H7 (cell line): ENCODE measurements at regions not wholly inside any gene's neighbourhood (a gene's known extent, or its start where the extent isn't known, plus 50 kb on each side); places are given as distances from the start of the nearest gene placed in this dataset.

Source experiments
- DNase-seq: peaks from one replicate; pipeline ENCODE4 v3.0.0; 2012
- H3K27me3 ChIP-seq: 2 replicates; pipeline ENCODE4 v1.6.0; 2011; ENCODE audit warnings: mild to moderate bottlenecking, low read length; ENCODE audit not compliant: control insufficient read depth, insufficient read depth
- H3K36me3 ChIP-seq: replicated peaks from 2 replicates; pipeline ENCODE4 v1.5.1; 2011; ENCODE audit warnings: low read length; ENCODE audit not compliant: control insufficient read depth, insufficient read depth
- H3K4me3 ChIP-seq: 2 replicates; pipeline ENCODE4 v1.5.1; 2011; ENCODE audit warnings: low read depth, mild to moderate bottlenecking, control low read depth, low read length, moderate library complexity; ENCODE audit not compliant: insufficient read depth

- no peaks in the 10 kb centered on the region for H3K27me3 ChIP-seq
- no peak overlapping the region for H3K4me3 ChIP-seq
- no peak for DNase-seq
- no peaks in the 10 kb centered on the region for H3K36me3 ChIP-seq
Observed at GRCh38 chr2:172287605-172288315, 139.6 kb upstream of the ITGA6 start.

- DNase-seq = no peak
- Histone ChIP-seq H3K4me3 (no peak overlapping the region), H3K36me3 (no peaks in the 10 kb centered on the region), H3K27me3 (no peaks in the 10 kb centered on the region)
Observed at GRCh38 chr2:172288603-172289002, 138.8 kb upstream of the ITGA6 start.

GRCh38 chr2:172293952-172294351, 133.4 kb upstream of the ITGA6 start:
- Histone ChIP-seq H3K27me3 (peaks cover 10% of the 10 kb centered on the region), H3K36me3 (no peaks in the 10 kb centered on the region)

GRCh38 chr2:172294983-172295382, 132.4 kb upstream of the ITGA6 start:
- no peak overlapping the region for H3K4me3 ChIP-seq
- peaks cover 10% of the 10 kb centered on the region for H3K27me3 ChIP-seq
- no peaks in the 10 kb centered on the region for H3K36me3 ChIP-seq
- DNase-seq = no peak

More at GRCh38 chr2:172293952-172294351, 133.4 kb upstream of the ITGA6 start:
- no peak for DNase-seq
- no peak overlapping the region for H3K4me3 ChIP-seq

GRCh38 chr2:172295677-172296076, 131.7 kb upstream of the ITGA6 start:
- Histone ChIP-seq H3K36me3 (no peaks in the 10 kb centered on the region), H3K4me3 (no peak overlapping the region), H3K27me3 (peaks cover 10% of the 10 kb centered on the region)
- no peak for DNase-seq

GRCh38 chr2:172296267-172297046, 130.9 kb upstream of the ITGA6 start:
- Histone ChIP-seq H3K4me3 (no peak overlapping the region), H3K27me3 (peaks cover 10% of the 10 kb centered on the region), H3K36me3 (no peaks in the 10 kb centered on the region)
- DNase-seq = peak; percentile 28

GRCh38 chr2:172297531-172297930, 129.9 kb upstream of the ITGA6 start:
- H3K4me3 ChIP-seq = no peak overlapping the region
- peaks cover 10% of the 10 kb centered on the region for H3K27me3 ChIP-seq
- no peak for DNase-seq
- H3K36me3 ChIP-seq = no peaks in the 10 kb centered on the region

GRCh38 chr2:172297950-172298349, 129.4 kb upstream of the ITGA6 start:
- no peak for DNase-seq
- Histone ChIP-seq H3K4me3 (no peak overlapping the region), H3K27me3 (peaks cover 10% of the 10 kb centered on the region), H3K36me3 (no peaks in the 10 kb centered on the region)

GRCh38 chr2:172299741-172300140, 127.6 kb upstream of the ITGA6 start:
- H3K36me3 ChIP-seq = no peaks in the 10 kb centered on the region
- no peak for DNase-seq
- no peak overlapping the region for H3K4me3 ChIP-seq
- peaks cover 10% of the 10 kb centered on the region for H3K27me3 ChIP-seq

- Histone ChIP-seq H3K27me3 (peaks cover 8% of the 10 kb centered on the region), H3K36me3 (no peaks in the 10 kb centered on the region), H3K4me3 (no peak overlapping the region)
- DNase-seq = no peak
Observed at GRCh38 chr2:172300851-172301250, 126.5 kb upstream of the ITGA6 start.

- Histone ChIP-seq H3K27me3 (no peaks in the 10 kb centered on the region), H3K36me3 (no peaks in the 10 kb centered on the region), H3K4me3 (no peak overlapping the region)
- no peak for DNase-seq
Observed at GRCh38 chr2:172305066-172305465, 122.3 kb upstream of the ITGA6 start.

GRCh38 chr2:172307800-172308199, 119.6 kb upstream of the ITGA6 start:
- Histone ChIP-seq H3K4me3 (no peak overlapping the region), H3K27me3 (no peaks in the 10 kb centered on the region), H3K36me3 (no peaks in the 10 kb centered on the region)
- no peak for DNase-seq

GRCh38 chr2:172308253-172308935, 119.0 kb upstream of the ITGA6 start:
- Histone ChIP-seq H3K27me3 (no peaks in the 10 kb centered on the region), H3K4me3 (no peak overlapping the region), H3K36me3 (no peaks in the 10 kb centered on the region)
- no peak for DNase-seq

GRCh38 chr2:172311921-172312345, 115.5 kb upstream of the ITGA6 start:
- H3K27me3 ChIP-seq = no peaks in the 10 kb centered on the region
- DNase-seq = no peak
- H3K36me3 ChIP-seq = no peaks in the 10 kb centered on the region
- H3K4me3 ChIP-seq = no peak overlapping the region
